ENCODE measurements at regions not wholly inside any gene's neighbourhood (a gene's known extent, or its start where the extent isn't known, plus 50 kb on each side); places are given as distances from the start of the nearest gene placed in this dataset.

DNA sequence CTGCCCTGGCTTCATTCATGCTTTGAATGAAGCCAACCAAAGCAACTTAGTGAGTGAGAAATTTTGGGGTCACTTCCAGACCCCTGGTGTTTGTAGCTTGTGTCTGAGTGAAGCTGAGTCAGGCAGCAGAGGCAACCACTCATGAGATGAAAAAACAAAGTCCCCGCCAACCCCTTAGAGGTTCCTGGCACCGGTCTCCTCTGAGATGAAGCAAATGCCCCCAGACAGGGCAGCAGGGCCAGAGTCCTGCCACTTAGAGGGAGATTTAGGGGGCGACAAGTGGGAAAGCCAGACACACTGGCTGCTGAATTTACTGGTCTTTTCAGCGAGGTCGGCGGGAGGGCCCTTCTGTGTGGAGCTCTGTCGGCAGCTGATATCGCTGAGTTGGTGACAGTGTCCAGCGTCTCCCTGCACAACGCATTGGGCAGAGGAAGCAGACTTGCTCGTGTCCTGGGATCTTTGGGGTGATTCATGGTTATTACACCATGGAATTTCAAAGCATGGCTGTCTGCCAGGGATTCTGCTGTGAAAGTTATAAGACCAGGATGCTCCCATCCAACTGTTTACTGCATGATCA lies 482.6 kb downstream of the MIAT start:
- peak; percentile 82 to 88 for DNase-seq (ENCODE audit: low read depth in 1 of 2, low spot score in 1 of 2)
- Histone ChIP-seq H3K9me3 (ENCODE audit: low read depth) (no peaks in the 10 kb centered on the region), H3K27me3 (no peaks in the 10 kb centered on the region), H3K36me3 (no peaks in the 10 kb centered on the region), H3K4me3 (no peak overlapping the region), H3K27ac (peak overlapping the region; percentile 22), H3K4me1 (ENCODE audit: low read depth) (peaks cover 12% of the 10 kb centered on the region)
- TF ChIP-seq, protein P1, sequence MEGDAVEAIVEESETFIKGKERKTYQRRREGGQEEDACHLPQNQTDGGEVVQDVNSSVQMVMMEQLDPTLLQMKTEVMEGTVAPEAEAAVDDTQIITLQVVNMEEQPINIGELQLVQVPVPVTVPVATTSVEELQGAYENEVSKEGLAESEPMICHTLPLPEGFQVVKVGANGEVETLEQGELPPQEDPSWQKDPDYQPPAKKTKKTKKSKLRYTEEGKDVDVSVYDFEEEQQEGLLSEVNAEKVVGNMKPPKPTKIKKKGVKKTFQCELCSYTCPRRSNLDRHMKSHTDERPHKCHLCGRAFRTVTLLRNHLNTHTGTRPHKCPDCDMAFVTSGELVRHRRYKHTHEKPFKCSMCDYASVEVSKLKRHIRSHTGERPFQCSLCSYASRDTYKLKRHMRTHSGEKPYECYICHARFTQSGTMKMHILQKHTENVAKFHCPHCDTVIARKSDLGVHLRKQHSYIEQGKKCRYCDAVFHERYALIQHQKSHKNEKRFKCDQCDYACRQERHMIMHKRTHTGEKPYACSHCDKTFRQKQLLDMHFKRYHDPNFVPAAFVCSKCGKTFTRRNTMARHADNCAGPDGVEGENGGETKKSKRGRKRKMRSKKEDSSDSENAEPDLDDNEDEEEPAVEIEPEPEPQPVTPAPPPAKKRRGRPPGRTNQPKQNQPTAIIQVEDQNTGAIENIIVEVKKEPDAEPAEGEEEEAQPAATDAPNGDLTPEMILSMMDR (IDR thresholded peaks at IDR 0.05; ENCODE audit: low read depth, low read length), result no peak

DNA sequence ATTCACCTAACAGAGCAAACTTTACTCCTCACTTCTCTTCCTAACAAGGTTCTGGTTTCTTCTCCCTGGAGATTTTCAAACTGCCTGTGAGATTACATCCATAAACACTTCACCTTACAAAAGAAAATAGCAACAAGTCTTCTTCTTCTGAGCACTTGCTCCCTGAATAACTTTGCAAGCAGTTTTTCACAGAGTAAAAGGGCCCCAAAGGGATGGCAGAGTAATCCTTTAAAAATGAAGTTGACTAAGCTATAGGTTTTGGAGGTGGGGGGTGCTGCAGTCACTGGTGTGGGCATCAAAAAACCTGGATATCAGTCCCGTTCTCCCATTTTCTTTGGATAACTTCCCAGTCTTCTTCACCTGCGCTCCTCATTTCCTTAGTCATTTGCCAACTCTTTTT lies 484.9 kb downstream of the MIAT start:
- Histone ChIP-seq H3K36me3 (no peaks in the 10 kb centered on the region), H3K27me3 (no peaks in the 10 kb centered on the region), H3K9me3 (ENCODE audit: low read depth) (no peaks in the 10 kb centered on the region), H3K4me3 (no peak overlapping the region), H3K4me1 (ENCODE audit: low read depth) (peaks cover 12% of the 10 kb centered on the region), H3K27ac (no peak overlapping the region)
- TF ChIP-seq, protein P1 (IDR thresholded peaks at IDR 0.05; ENCODE audit: low read depth, low read length), result no peak
- no peak for DNase-seq (ENCODE audit: low read depth in 1 of 2, low spot score in 1 of 2)

DNA sequence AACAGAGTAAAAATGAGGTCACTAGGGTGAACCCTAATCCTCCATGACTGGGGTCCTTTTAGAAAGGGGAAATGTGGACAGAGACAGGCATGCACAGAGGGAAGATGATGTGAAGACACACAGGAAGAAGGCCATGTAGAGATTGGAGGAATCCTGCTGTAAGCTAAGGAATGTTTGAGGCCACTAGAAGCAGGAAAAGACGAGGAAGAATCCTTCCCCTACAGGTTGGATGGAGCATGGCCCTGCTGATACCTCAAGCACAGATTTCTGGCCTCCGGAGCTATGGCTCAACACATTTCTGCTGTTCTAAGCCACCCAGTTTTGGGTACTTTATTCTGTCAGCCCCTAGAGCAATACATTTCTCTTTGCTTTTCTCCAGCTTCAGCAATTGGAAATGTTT lies 486.9 kb downstream of the MIAT start:
- Histone ChIP-seq H3K9me3 (ENCODE audit: low read depth) (no peaks in the 10 kb centered on the region), H3K27me3 (no peaks in the 10 kb centered on the region), H3K36me3 (no peaks in the 10 kb centered on the region), H3K27ac (no peak overlapping the region), H3K4me3 (no peak overlapping the region), H3K4me1 (ENCODE audit: low read depth) (peaks cover 12% of the 10 kb centered on the region)
- DNase-seq (ENCODE audit: low read depth in 1 of 2, low spot score in 1 of 2), result no peak
- TF ChIP-seq, protein P1 (IDR thresholded peaks at IDR 0.05; ENCODE audit: low read depth, low read length), result no peak

DNA sequence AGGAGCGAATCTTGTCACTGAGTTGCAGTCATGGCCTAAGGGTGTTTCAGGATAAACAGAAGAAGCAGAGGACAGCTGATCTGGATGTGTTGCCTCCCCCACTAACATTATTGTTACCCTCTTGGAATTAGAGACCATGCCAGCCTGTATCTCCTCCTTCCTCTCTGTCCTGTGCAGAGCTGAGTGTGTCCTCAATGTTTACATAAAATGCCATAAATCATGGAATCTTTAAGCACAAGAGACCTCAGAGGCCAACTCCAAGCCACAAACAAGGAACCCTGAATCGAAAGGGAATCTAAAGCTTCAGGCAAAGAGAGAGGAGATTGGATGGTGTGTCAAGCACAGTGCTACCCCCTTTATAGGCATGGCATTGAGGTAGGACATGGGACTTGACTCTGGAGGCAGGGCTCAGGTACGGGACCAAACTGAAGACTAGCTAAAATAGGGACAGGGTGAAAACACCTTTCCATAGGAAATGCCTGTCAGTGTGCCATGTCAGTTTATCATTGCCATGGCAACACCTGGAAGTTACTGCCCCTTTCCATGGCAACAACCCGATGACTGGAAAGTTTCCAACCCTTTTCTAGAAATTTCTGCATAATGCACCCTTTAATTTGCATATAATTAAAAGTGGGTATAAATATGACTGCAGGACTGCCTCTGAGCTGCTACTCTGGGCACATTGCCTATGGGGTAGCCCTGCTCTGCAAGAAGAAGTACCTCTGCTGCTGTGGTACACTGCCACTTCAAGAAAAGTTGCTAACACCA lies 489.7 kb downstream of the MIAT start:
- DNase-seq (ENCODE audit: low read depth in 1 of 2, low spot score in 1 of 2), result no peak
- Histone ChIP-seq H3K27ac (no peak overlapping the region), H3K4me3 (no peak overlapping the region), H3K27me3 (no peaks in the 10 kb centered on the region), H3K9me3 (ENCODE audit: low read depth) (no peaks in the 10 kb centered on the region), H3K36me3 (no peaks in the 10 kb centered on the region), H3K4me1 (ENCODE audit: low read depth) (no peaks in the 10 kb centered on the region)
- TF ChIP-seq, protein P1 (IDR thresholded peaks at IDR 0.05; ENCODE audit: low read depth, low read length), result no peak

DNA sequence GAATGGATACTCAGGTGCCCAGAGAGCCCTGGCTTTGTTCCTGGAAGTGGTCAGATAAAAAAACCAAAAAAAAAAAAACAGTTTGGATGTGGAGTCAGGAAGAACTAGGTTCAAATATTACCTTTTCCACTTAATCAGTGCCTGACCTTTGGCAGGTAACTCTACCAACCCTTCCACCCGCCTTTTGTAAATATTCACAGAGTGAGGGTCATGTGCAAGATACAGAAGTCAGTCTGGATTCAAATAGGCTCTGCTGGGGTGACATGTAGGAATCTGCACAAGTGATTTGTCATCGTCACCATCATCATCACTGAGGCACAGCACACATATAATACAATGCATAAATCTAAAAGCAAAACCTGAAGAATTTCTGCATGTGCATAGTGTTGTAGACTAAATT lies 490.7 kb downstream of the MIAT start:
- no peaks in the 10 kb centered on the region for H3K9me3 ChIP-seq (ENCODE audit: low read depth)
- H3K27ac ChIP-seq, result no peak overlapping the region
- no peaks in the 10 kb centered on the region for H3K36me3 ChIP-seq
- no peak for DNase-seq (ENCODE audit: low read depth in 1 of 2, low spot score in 1 of 2)
- TF ChIP-seq, protein P1 (IDR thresholded peaks at IDR 0.05; ENCODE audit: low read depth, low read length), result no peak
- H3K4me1 ChIP-seq (ENCODE audit: low read depth), result no peaks in the 10 kb centered on the region
- no peak overlapping the region for H3K4me3 ChIP-seq
- no peaks in the 10 kb centered on the region for H3K27me3 ChIP-seq

Data from cardiac muscle cell (in vitro differentiated cells and primary cell).